HFFc6 (cell line): ENCODE measurements at regions not wholly inside any gene's neighbourhood (a gene's known extent, or its start where the extent isn't known, plus 50 kb on each side); places are given as distances from the start of the nearest gene placed in this dataset.

Experiments used
- DNase-seq: peaks from one replicate; pipeline ENCODE4 v3.0.0-alpha.2; 2018
- H3K27ac Mint-ChIP-seq: 2 replicates; pipeline ENCODE4 v1.8.0; 2020; ENCODE audit warnings: mild to moderate bottlenecking, mixed read lengths
- H3K27me3 Mint-ChIP-seq: 2 replicates; pipeline ENCODE4 v1.8.0; 2021; ENCODE audit warnings: mild to moderate bottlenecking, moderate library complexity, mixed read lengths; ENCODE audit not compliant: insufficient read depth
- H3K36me3 Mint-ChIP-seq: 2 replicates; pipeline ENCODE4 v1.8.0; 2021; ENCODE audit warnings: low read depth, mixed read lengths
- H3K4me1 Mint-ChIP-seq: 2 replicates; pipeline ENCODE4 v1.8.0; 2020; ENCODE audit warnings: low read depth, mixed read lengths
- H3K4me3 Mint-ChIP-seq: 2 replicates; pipeline ENCODE4 v1.8.0; 2020; ENCODE audit warnings: mild to moderate bottlenecking, moderate library complexity, mixed read lengths
- H3K9me3 Mint-ChIP-seq: 2 replicates; pipeline ENCODE4 v1.8.0; 2020; ENCODE audit warnings: mild to moderate bottlenecking, mixed read lengths
- CTCF ChIP-seq: fragments of 200-600 bp; sonication (generic); IDR thresholded peaks from 2 replicates; pipeline ENCODE4 v1.5.0; 2021; ENCODE audit warnings: antibody characterized with exemption, mild to moderate bottlenecking

- TF ChIP-seq CTCF = no peak
- no peak overlapping the region for H3K27ac Mint-ChIP-seq
- H3K4me1 Mint-ChIP-seq = peaks cover 36% of the 10 kb centered on the region
- no peaks in the 10 kb centered on the region; the same call in 1 of the 2 replicates for H3K36me3 Mint-ChIP-seq
- no peak overlapping the region for H3K4me3 Mint-ChIP-seq
- DNase-seq = no peak
- H3K9me3 Mint-ChIP-seq = no peaks in the 10 kb centered on the region
- H3K27me3 Mint-ChIP-seq = no peaks in the 10 kb centered on the region; the same call in 1 of the 2 replicates
These were observed 278.0 kb upstream of the TBL1XR1 start for GRCh38 chr3:177475356-177475665.

GRCh38 chr3:177476495-177476894, 279.2 kb upstream of the TBL1XR1 start:
- no peaks in the 10 kb centered on the region for H3K9me3 Mint-ChIP-seq
- H3K4me1 Mint-ChIP-seq = peaks cover 31% of the 10 kb centered on the region
- peaks cover 4% of the 10 kb centered on the region; the same call in 1 of the 2 replicates for H3K36me3 Mint-ChIP-seq

GRCh38 chr3:177476921-177477435, 279.7 kb upstream of the TBL1XR1 start:
- Mint-ChIP-seq H3K27me3 (no peaks in the 10 kb centered on the region; the same call in 1 of the 2 replicates), H3K9me3 (no peaks in the 10 kb centered on the region), H3K27ac (no peak overlapping the region), H3K4me1 (peaks cover 32% of the 10 kb centered on the region), H3K4me3 (no peak overlapping the region), H3K36me3 (peaks cover 5% of the 10 kb centered on the region; the same call in 1 of the 2 replicates)
- TF ChIP-seq CTCF = no peak
- no peak for DNase-seq

More at GRCh38 chr3:177476495-177476894, 279.2 kb upstream of the TBL1XR1 start:
- Mint-ChIP-seq H3K4me3 (no peak overlapping the region), H3K27me3 (no peaks in the 10 kb centered on the region; the same call in 1 of the 2 replicates), H3K27ac (no peak overlapping the region)
- TF ChIP-seq CTCF = no peak
- DNase-seq = no peak

- TF ChIP-seq CTCF = no peak
- peak; percentile 98 for DNase-seq
- peaks cover 37% of the 10 kb centered on the region for H3K4me1 Mint-ChIP-seq
- no peaks in the 10 kb centered on the region for H3K9me3 Mint-ChIP-seq
- peak overlapping the region; percentile 81 for H3K27ac Mint-ChIP-seq
- H3K27me3 Mint-ChIP-seq = no peaks in the 10 kb centered on the region
- peaks cover 5% of the 10 kb centered on the region; the same call in 1 of the 2 replicates for H3K36me3 Mint-ChIP-seq
- peak overlapping the region; percentile 40; the same call in 1 of the 2 replicates for H3K4me3 Mint-ChIP-seq
These were observed 281.0 kb upstream of the TBL1XR1 start for GRCh38 chr3:177478170-177478867.

GRCh38 chr3:177479630-177480029, 282.3 kb upstream of the TBL1XR1 start:
- DNase-seq = no peak
- TF ChIP-seq CTCF = no peak
- Mint-ChIP-seq H3K4me3 (no peak overlapping the region), H3K27me3 (no peaks in the 10 kb centered on the region), H3K4me1 (peaks cover 37% of the 10 kb centered on the region), H3K27ac (peak overlapping the region; percentile 81; the same call in 1 of the 2 replicates), H3K36me3 (peaks cover 5% of the 10 kb centered on the region; the same call in 1 of the 2 replicates), H3K9me3 (no peaks in the 10 kb centered on the region)
